Peyer's patch (tissue), 4 donors: ENCODE measurements at regions not wholly inside any gene's neighbourhood (a gene's known extent, or its start where the extent isn't known, plus 50 kb on each side); places are given as distances from the start of the nearest gene placed in this dataset.

Experiments used
- DNase-seq, 3 donors: peaks; one replicate each; pipeline ENCODE4 v3.0.0-alpha.2; 2017 to 2019
- H3K27ac ChIP-seq, 4 donors: fragments of 200-600 bp; sonication (generic); one replicate each; pipeline ENCODE4 v1.5.1; 2016 to 2019
- H3K27me3 ChIP-seq, 2 donors: fragments of 200-600 bp; sonication (generic); one replicate each; pipeline ENCODE4 v1.5.1; 2019
- H3K36me3 ChIP-seq, 3 donors: fragments of 200-600 bp; sonication (generic); one replicate each; pipeline ENCODE4 v1.5.1; 2016 to 2019
- H3K4me1 ChIP-seq, 4 donors: fragments of 200-600 bp; sonication (generic); one replicate each; pipeline ENCODE4 v1.5.1; 2016 to 2019
- H3K4me3 ChIP-seq, 4 donors: fragments of 200-600 bp; sonication (generic); 1 replicate in 3 of 4; 2 replicates in 1 of 4; pipeline ENCODE4 v1.5.1; 2016 to 2019; ENCODE audit warnings: mild to moderate bottlenecking in 1 of 4
- H3K9me3 ChIP-seq, 4 donors: fragments of 200-600 bp; sonication (generic); one replicate each; pipeline ENCODE4 v1.5.1; 2016 to 2019; ENCODE audit warnings: mild to moderate bottlenecking in 1 of 4
- CTCF ChIP-seq, 6 experiments: fragments of 450-650 bp in 4 of 6; fragments of 200-600 bp in 2 of 6; sonication (generic) in 1 of 6; IDR thresholded peaks; one replicate each; pipeline ENCODE4 v1.5.1; 2017 to 2019; ENCODE audit warnings: antibody characterized with exemption in 6 of 6, mild to moderate bottlenecking in 3 of 6, moderate library complexity in 1 of 6
- POLR2A ChIP-seq, 2 donors: fragments of 450-650 bp; IDR thresholded peaks; one replicate each; pipeline ENCODE4 v1.5.1; 2017; ENCODE audit warnings: antibody characterized with exemption in 2 of 2, mild to moderate bottlenecking in 2 of 2, moderate library complexity in 2 of 2

GRCh38 chr11:112374486-112375140 is 114.0 kb upstream of the PLET1 start:
- TF ChIP-seq CTCF (IDR thresholded peaks at IDR 0.05) (no peak), POLR2A (IDR thresholded peaks at IDR 0.05) (no peak)
- no peaks in the 10 kb centered on the region for H3K27me3 ChIP-seq
- H3K4me1 ChIP-seq, result no peaks in the 10 kb centered on the region
- H3K36me3 ChIP-seq, result no peaks in the 10 kb centered on the region
- DNase-seq, result no peak
- H3K9me3 ChIP-seq, result no peaks in the 10 kb centered on the region
- H3K4me3 ChIP-seq, result no peak overlapping the region
- H3K27ac ChIP-seq, result no peak overlapping the region

GRCh38 chr11:112377946-112378345 is 117.3 kb upstream of the PLET1 start:
- DNase-seq, result no peak
- no peaks in the 10 kb centered on the region for H3K27me3 ChIP-seq
- no peak for TF ChIP-seq CTCF (IDR thresholded peaks at IDR 0.05)
- no peak for TF ChIP-seq POLR2A (IDR thresholded peaks at IDR 0.05)

GRCh38 chr11:112380464-112380863 is 119.8 kb upstream of the PLET1 start:
- no peak overlapping the region for H3K4me3 ChIP-seq
- TF ChIP-seq POLR2A (IDR thresholded peaks at IDR 0.05), result no peak
- no peak for TF ChIP-seq CTCF (IDR thresholded peaks at IDR 0.05)
- DNase-seq, result no peak
- H3K9me3 ChIP-seq, result no peaks in the 10 kb centered on the region
- no peak overlapping the region for H3K27ac ChIP-seq
- no peaks in the 10 kb centered on the region for H3K36me3 ChIP-seq
- no peaks in the 10 kb centered on the region for H3K27me3 ChIP-seq
- no peaks in the 10 kb centered on the region for H3K4me1 ChIP-seq

More at GRCh38 chr11:112377946-112378345, 117.3 kb upstream of the PLET1 start:
- Histone ChIP-seq H3K4me3 (no peak overlapping the region), H3K27ac (no peak overlapping the region), H3K36me3 (no peaks in the 10 kb centered on the region), H3K4me1 (no peaks in the 10 kb centered on the region), H3K9me3 (no peaks in the 10 kb centered on the region)

GRCh38 chr11:112381578-112381977 is 120.9 kb upstream of the PLET1 start:
- DNase-seq, result no peak
- TF ChIP-seq POLR2A (IDR thresholded peaks at IDR 0.05), result no peak
- TF ChIP-seq CTCF (IDR thresholded peaks at IDR 0.05), result no peak
- H3K4me3 ChIP-seq, result no peak overlapping the region
- H3K36me3 ChIP-seq, result no peaks in the 10 kb centered on the region
- H3K27ac ChIP-seq, result no peak overlapping the region
- H3K9me3 ChIP-seq, result no peaks in the 10 kb centered on the region
- no peaks in the 10 kb centered on the region for H3K27me3 ChIP-seq
- no peaks in the 10 kb centered on the region for H3K4me1 ChIP-seq

GRCh38 chr11:112382561-112382960 is 121.9 kb upstream of the PLET1 start:
- H3K36me3 ChIP-seq, result no peaks in the 10 kb centered on the region
- TF ChIP-seq POLR2A (IDR thresholded peaks at IDR 0.05) (no peak), CTCF (IDR thresholded peaks at IDR 0.05) (no peak)
- H3K27ac ChIP-seq, result no peak overlapping the region

GRCh38 chr11:112388496-112388895 is 127.8 kb upstream of the PLET1 start:
- Histone ChIP-seq H3K9me3 (no peaks in the 10 kb centered on the region), H3K27me3 (no peaks in the 10 kb centered on the region), H3K4me3 (no peak overlapping the region), H3K36me3 (no peaks in the 10 kb centered on the region), H3K4me1 (no peaks in the 10 kb centered on the region), H3K27ac (no peak overlapping the region)
- no peak for DNase-seq
- TF ChIP-seq CTCF (IDR thresholded peaks at IDR 0.05) (no peak), POLR2A (IDR thresholded peaks at IDR 0.05) (no peak)

More at GRCh38 chr11:112382561-112382960, 121.9 kb upstream of the PLET1 start:
- no peak for DNase-seq
- Histone ChIP-seq H3K9me3 (no peaks in the 10 kb centered on the region), H3K27me3 (no peaks in the 10 kb centered on the region), H3K4me3 (no peak overlapping the region), H3K4me1 (no peaks in the 10 kb centered on the region)
